ENCODE measurements at regions not wholly inside any gene's neighbourhood (a gene's known extent, or its start where the extent isn't known, plus 50 kb on each side); places are given as distances from the start of the nearest gene placed in this dataset.

- DNase-seq (ENCODE audit: low spot score), result no peak
Measured at GRCh38 chr14:104386151-104386841, 193.3 kb upstream of the C14orf180 start.

DNA sequence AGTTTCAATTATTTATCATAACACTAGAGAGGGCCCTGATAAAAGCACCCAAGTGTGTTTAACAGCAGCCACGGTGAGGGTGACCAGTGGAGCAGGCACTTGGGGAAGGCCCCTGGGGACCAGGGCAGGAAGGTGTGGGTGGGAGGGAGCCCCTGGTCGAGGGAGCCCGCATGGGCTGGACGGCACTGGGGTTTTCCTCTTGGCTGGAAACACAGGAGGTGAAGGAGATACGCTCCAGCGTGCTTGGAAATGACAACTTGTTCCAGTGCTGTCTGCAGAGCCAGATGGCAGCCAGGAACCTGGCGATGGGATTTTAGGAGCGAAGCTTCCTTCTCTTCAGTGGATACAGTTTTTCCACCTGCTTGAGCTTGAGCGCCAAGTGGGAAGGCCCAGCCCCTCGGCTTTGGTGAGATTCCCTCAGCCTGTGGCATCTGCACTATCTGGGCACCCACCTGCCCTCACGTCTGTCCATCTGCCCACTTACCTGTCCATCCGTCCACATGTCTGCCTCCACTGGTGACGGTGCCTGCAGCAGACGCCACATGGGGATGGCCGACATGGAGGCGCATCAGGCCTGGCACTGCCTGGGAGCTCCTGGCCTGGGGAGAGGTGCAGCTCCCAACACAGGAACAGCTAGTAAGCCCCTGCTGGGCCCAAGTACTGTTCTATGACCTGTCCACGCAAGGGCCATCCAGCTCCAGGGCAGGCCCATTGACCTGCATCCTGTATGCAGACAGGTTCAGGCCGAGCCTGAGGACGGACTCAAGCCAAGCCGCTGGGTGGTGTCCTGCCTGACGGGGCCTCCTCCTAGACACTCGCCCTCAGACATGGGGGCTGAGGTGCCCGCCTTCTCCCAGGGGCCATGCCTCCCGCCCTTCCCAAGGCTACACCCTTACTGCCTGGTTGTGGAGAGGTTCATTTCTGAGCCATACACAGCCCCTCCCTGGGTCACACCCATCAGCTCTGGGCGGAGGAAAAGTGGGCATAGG lies 192.2 kb upstream of the C14orf180 start:
- peak; percentile 16 for DNase-seq (ENCODE audit: low spot score)

GRCh38 chr14:104388011-104388521 lies 191.5 kb upstream of the C14orf180 start:
- peak; percentile 26 for DNase-seq (ENCODE audit: low spot score)

DNA sequence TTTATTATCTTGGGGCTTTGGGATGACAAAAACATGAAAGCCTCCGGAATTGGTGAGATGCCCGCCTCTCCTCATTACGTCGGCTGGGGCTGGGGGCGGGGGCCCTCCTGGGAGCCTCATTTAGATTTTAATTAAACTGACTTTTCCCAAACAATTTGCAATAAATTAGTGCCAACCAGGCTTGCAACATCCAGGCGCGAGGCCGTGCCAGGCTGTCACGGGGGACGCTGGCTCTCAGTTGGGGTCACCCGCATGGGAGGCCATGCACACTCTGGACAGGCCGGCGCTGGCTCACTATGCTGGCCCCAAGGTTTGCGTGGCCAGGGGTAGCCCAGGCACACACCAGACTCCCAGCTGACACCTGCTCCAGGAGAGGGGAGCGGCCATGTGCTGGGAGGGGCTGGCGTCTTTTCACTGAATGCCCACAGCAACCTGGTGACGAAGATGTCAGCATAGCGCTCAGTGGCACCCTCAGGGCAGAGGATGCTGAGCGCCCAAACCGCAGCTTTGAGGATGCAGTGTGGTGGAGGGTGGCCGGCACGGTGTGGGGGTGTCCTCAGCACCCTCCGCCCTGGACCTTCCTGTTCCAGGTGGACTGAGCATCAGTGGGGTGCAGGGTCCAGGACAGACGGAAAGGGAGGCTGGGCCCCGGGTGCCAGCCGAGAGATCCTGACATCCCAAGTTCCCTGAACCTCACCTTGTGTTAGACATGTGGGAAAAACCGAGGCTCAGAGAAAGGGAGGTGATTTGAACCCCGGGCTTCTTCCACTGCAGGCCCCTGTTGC lies 190.8 kb upstream of the C14orf180 start:
- DNase-seq (ENCODE audit: low spot score), result peak; percentile 23

- DNase-seq (ENCODE audit: low spot score), result peak; percentile 29
Measured at GRCh38 chr14:104389326-104390220, 190.0 kb upstream of the C14orf180 start.

DNA sequence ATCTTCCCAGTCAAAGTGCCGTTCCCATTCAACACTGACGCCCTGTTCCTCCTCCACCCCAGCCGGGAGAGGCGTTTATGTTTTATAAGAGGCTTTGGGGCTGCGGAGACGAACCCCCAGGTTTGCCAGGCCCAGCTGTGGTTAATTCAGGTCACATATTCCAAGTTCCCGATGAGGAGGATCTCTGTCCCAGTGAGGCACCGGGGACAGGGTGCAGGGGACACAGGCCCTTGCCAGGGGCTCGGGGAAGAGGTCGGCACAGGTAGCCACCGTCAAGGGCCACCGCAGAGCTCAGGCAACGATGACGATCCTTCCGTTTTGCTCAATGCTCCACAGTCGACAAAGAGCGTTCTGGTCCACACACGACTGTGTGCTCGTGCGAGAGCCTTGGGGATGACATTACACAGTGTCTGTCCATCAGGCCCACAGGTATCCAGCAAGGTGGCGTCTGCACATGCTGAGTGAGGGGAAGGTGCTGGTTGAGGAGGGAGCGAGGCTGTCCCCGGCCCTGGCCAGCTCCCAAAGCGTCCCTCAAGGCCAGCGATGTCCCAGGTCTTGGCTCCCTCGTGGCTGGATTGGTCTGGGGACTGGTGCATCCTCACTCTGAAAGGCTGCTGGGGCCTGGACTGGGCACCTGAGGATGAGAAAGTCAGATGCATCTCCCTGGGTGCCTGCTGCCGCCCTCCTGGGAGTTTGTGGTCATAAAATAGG lies 189.2 kb upstream of the C14orf180 start:
- peak; percentile 26 for DNase-seq (ENCODE audit: low spot score)

DNA sequence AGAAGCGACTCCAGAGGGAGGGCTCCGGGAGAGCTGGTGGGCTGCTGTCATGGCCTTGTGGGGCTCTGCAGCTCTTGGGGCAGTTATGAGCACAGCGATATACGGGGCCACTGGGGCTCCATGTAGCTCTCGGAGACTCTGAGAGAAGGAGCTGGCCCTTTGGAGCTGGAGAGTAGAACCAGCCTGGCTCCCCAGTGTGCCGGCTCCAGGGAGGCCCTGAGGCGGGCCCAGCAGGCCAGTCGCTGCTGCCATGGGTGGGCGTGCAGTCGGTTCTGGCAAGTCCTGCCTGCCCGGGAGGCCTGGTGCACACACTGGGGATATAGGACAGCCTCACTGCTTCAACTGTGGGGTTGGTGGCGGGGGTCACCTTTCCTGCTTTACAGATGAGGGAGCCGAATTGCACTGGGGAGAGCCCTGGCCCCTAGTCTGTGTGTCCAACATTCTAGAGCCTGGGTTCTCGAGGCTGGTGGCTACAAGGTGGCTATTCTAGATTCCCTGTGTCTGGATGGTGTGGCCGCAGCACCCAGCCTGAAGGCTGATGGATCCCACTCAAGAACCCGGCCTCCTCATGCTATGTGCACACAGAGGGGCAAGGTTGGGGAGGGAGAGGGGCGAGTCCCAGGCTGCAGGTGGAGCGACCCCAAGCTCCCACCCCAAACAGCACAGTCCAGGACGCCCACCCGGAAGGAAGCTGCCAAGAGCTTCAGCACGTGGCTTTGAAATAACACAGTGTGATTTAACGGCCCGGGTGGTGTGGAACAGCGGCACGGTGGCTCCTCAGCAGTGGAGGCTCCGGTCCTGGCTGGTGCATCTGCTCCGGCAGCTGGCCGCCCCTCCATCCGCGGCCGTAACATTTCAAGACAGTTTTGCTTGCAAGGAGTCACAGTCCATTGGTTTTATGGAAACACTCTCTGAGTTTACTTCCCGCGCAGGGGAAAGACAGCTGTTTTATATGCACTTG lies 188.3 kb upstream of the C14orf180 start:
- peak; percentile 22 for DNase-seq (ENCODE audit: low spot score)

DNA sequence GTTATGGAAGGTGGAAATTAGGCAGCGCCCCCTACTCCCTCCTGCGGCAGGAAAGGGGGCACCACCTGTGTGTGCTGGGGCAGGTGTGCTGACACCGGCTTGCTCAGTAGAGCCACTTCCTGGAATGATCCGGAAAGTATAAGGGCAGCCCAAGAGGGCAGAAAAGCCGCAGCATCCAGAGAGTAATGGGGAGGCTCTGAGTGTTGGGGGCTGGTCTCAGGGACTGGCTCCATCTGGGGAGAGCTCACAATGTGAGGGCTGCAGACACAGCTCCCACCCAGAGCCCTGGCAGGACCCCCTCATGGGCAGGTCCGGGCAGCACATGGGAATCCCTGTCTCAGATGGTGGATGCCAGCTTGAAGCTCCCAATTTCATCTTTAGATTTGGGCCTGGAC lies 187.6 kb upstream of the C14orf180 start:
- DNase-seq (ENCODE audit: low spot score), result no peak

- no peak for DNase-seq (ENCODE audit: low spot score)
Measured at GRCh38 chr14:104392396-104393198, 187.0 kb upstream of the C14orf180 start.

DNA sequence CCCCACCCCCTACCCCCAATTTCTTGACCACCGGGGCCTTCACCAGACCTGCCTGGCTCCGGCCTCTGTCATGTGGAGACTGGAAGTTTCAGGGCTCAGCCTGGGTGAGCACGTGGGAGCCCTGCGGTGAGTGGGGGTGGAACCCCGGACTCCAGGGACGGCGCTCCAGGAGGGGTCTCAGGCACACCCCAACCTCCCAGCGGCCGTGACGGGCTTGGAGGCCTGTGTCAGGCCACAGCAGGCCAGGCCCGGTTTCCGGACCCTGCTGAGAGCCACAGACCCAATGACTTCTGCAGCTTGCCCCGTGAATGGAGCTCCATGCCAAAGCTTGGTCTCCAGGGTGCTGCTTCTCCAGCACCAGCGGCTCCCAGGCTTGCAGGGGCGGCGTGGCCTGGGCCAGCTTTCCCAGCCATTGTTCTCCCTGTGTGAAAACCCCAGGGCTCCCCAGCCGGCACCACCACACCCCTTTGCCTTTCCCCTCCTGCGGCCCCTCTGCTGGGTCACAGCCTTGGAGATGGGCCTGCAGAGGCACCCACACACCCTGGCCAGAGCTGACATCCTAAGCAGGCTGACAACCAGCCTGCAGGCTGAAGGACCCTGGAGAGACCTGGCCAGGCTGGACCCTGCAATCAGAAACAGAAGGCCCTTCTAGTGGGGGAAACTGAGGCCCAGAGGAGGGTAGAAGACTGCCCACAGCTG lies 186.2 kb upstream of the C14orf180 start:
- peak; percentile 29 for DNase-seq (ENCODE audit: low spot score)

DNA sequence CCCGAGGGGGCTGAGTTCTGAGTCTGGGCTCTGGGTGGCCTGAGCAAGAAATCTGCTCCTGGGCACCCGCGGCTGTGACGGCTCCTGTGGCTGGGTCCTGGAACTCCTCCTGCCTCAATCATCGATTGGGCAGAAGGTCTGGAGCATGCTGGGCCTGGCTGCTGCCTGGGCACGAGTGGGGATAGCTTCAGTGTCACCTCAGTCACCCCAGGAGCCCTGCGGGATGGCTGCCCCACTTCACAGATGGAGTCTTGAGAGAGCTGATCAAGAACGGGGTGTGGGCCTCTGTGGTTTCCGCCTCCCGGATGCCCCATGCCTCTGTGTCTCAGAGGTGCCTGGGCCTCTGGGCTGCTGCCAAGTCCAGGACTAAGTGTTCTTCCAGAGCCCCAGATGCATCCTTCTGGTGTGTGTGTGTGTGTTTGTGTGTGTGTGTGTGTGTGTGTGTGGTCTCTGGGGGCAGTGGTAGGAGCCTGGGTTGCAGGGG lies 185.6 kb upstream of the C14orf180 start:
- no peak for DNase-seq (ENCODE audit: low spot score)

DNA sequence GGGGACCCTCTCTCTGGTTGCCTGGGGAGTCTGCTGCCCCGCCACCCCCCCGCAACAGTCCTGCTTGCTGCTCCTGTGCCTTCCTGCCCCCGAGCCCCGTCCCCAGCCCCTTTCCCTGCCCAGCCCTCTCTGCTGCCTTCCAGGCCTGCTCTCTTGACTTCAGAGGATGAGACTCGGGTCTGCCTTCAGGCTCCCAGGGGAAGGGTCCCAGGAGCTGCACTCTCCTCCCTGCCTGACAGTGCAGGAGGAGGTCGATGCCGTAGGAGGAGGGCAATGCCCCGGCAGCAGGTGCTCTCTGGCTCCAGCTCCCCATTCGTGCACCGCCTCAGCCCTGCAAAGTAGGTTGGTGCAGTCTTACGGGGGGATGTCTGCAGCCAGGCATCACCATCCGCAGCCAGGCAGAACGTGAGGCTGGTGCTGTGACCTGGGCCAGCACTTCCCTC lies 185.1 kb upstream of the C14orf180 start:
- DNase-seq (ENCODE audit: low spot score), result no peak

- DNase-seq (ENCODE audit: low spot score), result no peak
Measured at GRCh38 chr14:104395276-104395675, 184.3 kb upstream of the C14orf180 start.

DNA sequence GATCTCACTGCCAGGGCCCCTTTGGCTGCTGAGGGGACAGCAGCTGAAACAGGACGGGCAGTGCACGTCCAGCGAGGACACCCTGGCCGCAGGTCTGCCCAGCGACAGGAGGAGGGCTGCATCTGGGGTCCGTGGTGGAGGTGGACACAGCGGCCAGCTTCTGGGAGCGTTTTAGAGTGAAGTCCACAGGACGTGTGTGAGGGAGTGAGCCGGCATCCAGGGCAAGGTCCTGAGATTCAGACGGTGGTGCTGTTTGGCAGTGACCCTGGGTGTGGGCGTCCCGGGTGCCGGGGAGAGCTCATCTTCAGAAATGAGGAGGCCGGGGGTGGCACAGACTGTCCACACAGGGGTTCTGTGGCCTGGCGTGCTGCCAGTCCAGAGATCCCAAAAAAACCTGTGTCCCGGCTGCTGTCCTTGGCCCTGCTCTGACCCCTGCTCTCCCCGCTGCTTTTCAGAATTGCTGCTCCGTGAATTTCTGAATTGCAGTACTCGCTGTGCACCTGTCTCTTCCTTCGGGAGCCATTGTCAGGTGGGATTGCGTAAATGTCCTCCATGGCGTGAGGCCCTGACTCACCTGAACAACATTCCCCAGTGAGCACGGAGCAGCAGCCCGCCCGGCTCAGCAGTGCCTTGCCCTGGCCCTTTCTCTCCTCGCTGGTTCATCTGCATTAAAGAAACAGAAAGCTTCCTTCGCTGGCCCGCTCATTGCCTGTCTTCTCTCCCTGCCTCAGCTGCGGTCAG lies 183.5 kb upstream of the C14orf180 start:
- DNase-seq (ENCODE audit: low spot score), result no peak

DNA sequence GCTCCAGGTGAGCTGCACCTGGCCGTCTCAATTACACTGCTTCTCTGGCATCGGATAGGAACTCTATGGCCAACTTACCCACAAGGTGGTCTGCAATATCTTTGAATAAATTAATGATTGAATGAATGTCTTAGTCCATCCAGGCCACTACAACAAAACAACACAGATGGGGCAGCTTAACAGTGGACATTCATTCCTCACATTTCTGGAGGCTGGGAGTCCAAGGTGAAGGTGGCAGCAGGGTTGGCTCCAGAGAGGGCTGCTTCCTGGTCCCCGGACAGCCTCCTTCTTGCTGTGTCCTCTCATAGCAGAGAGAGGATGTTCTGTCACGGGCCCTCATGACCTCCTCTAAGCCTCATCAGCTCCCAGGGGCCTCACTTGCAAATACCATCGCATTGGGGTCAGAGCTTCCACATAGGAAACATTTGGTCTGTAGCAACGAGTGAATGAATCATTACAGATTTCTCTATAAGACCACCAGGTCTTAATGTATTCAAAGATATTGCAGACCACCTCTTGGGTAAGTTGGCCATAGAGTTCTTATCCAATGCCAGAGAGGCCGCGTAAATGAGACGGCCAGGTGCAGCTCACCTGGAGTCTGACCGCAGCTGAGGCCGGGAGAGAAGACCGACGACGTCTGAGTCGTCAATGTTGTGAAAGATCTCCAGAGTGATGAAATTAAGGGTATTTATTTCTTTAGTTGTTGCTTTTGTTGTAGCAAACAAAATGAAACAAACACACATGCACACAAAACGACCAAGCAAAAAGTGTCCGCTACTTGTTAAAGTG lies 182.7 kb upstream of the C14orf180 start:
- no peak for DNase-seq (ENCODE audit: low spot score)

DNA sequence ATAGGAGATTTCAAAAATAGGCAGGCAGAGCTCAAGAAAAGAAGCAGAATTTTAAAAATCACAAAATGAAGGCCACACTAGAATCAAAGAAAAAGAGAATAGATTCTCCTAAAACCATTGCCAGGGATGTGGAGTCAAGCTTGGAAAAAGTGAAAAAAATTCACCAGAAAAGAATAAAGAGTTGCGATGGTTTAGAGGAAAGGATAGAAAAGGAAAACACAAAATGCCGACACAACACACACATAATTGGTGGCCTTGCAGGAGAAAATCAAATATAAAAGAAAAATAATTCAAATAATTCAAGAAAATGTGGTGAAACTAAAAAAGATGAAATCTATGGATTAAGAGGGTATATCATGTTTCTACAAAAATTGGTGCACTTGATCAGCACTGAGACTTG lies 181.6 kb upstream of the C14orf180 start:
- DNase-seq (ENCODE audit: low spot score), result no peak
